ENCODE measurements at regions not wholly inside any gene's neighbourhood (a gene's known extent, or its start where the extent isn't known, plus 50 kb on each side); places are given as distances from the start of the nearest gene placed in this dataset.

GRCh38 chr15:29454506-29454905 is 184.9 kb upstream of the NSMCE3 start:
- DNase-seq, result no peak

- DNase-seq, result no peak
Measured at GRCh38 chr15:29452881-29453731, 183.5 kb upstream of the NSMCE3 start.

GRCh38 chr15:29451201-29451781 is 181.7 kb upstream of the NSMCE3 start:
- no peak for DNase-seq

GRCh38 chr15:29449136-29449535 is 179.5 kb upstream of the NSMCE3 start:
- no peak for DNase-seq

GRCh38 chr15:29448320-29448719 is 178.7 kb upstream of the NSMCE3 start:
- no peak for DNase-seq

GRCh38 chr15:29446480-29446879 is 176.9 kb upstream of the NSMCE3 start:
- no peak for DNase-seq

GRCh38 chr15:29442532-29442931 is 172.9 kb upstream of the NSMCE3 start:
- no peak for DNase-seq

GRCh38 chr15:29440541-29440940 is 170.9 kb upstream of the NSMCE3 start:
- no peak for DNase-seq

GRCh38 chr15:29438703-29439055 is 169.1 kb upstream of the NSMCE3 start:
- DNase-seq, result no peak

GRCh38 chr15:29437888-29438702 is 168.5 kb upstream of the NSMCE3 start:
- no peak for DNase-seq

GRCh38 chr15:29435811-29436210 is 166.2 kb upstream of the NSMCE3 start:
- no peak for DNase-seq

- no peak for DNase-seq
Measured at GRCh38 chr15:29434280-29434679, 164.7 kb upstream of the NSMCE3 start.

- no peak for DNase-seq
Measured at GRCh38 chr15:29433507-29434248, 164.1 kb upstream of the NSMCE3 start.

- DNase-seq, result no peak
Measured at GRCh38 chr15:29433050-29433318, 163.4 kb upstream of the NSMCE3 start.

- DNase-seq, result no peak
Measured at GRCh38 chr15:29432191-29433049, 162.8 kb upstream of the NSMCE3 start.

- DNase-seq, result no peak
Measured at GRCh38 chr15:29430831-29431230, 161.2 kb upstream of the NSMCE3 start.

GRCh38 chr15:29430124-29430523 is 160.5 kb upstream of the NSMCE3 start:
- DNase-seq, result no peak

GRCh38 chr15:29429584-29429983 is 160.0 kb upstream of the NSMCE3 start:
- no peak for DNase-seq

- DNase-seq, result no peak
Measured at GRCh38 chr15:29428925-29429573, 159.4 kb upstream of the NSMCE3 start.

- DNase-seq, result no peak
Measured at GRCh38 chr15:29425864-29426263, 156.2 kb upstream of the NSMCE3 start.

GRCh38 chr15:29424118-29424517 is 154.5 kb upstream of the NSMCE3 start:
- no peak for DNase-seq

GRCh38 chr15:29422606-29423005 is 153.0 kb upstream of the NSMCE3 start:
- DNase-seq, result no peak

Data from NCI-H1694 (cell line).